GM12878 (cell line): ENCODE measurements at regions not wholly inside any gene's neighbourhood (a gene's known extent, or its start where the extent isn't known, plus 50 kb on each side); places are given as distances from the start of the nearest gene placed in this dataset.

Source experiments
- CBFB ChIP-seq: IDR thresholded peaks from 2 replicates; pipeline ENCODE4 v1.6.1; 2016; ENCODE audit warnings: antibody characterized with exemption, low read depth
- CTCF ChIP-seq, 3 experiments: IDR thresholded peaks in 2 of 3; conservative IDR thresholded peaks in 1 of 3; 2 replicates each; pipeline ENCODE4 v1.5.1; 2011; ENCODE audit warnings: low read depth in 3 of 3, low read length in 3 of 3, mild to moderate bottlenecking in 3 of 3, control low read depth in 2 of 3, moderate library complexity in 2 of 3, inconsistent platforms in 1 of 3, mixed read lengths in 1 of 3; ENCODE audit not compliant: control insufficient read depth in 2 of 3, insufficient read depth in 1 of 3; ENCODE audit errors: extremely low read depth in 1 of 3
- EZH2 ChIP-seq: IDR thresholded peaks from 2 replicates; pipeline ENCODE4 v1.6.1; 2012; ENCODE audit warnings: low read depth, mild to moderate bottlenecking, control low read depth, inconsistent platforms, low read length, borderline replicate concordance; ENCODE audit not compliant: control insufficient read depth
- GABPA ChIP-seq: IDR thresholded peaks from 2 replicates; pipeline ENCODE4 v1.6.1; 2014; ENCODE audit warnings: antibody characterized with exemption, low read depth, mild to moderate bottlenecking, inconsistent platforms
- NRF1 ChIP-seq: conservative IDR thresholded peaks from 2 replicates; pipeline ENCODE4 v1.6.1; 2011; ENCODE audit warnings: mild to moderate bottlenecking, low read depth, low read length, improper control_type of control experiment
- TF ChIP-seq, protein P1 (sequence below): fragments of 450-650 bp; IDR thresholded peaks from 2 replicates; pipeline ENCODE4 v1.6.1; 2017; ENCODE audit warnings: mild to moderate bottlenecking
- TF ChIP-seq, protein P2 (sequence below): IDR thresholded peaks from 2 replicates; pipeline ENCODE4 v1.6.1; 2011; ENCODE audit warnings: low read depth, mild to moderate bottlenecking, low read length, moderate library complexity, borderline replicate concordance; ENCODE audit errors: extremely low read depth

DNA sequence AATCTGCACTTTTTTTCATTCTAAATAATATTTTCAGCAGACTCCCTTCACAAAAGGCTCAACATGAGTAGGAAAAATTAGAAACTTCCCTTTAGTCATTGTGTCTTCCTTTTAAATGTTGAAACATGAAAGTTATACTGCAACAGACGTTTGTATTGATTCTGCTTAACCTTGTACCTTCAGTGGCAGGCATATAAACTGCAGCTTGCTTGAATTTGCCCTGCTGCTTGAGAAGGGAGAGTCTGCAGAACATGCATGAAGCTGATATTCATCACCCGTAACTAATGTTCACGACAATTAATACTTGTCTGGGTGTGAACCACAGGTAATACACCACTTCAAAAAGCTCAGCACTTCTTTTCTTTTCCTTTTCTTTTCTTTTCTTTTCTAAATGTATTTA is 294.7 kb upstream of the LRP1B start:
- TF ChIP-seq, protein P1, sequence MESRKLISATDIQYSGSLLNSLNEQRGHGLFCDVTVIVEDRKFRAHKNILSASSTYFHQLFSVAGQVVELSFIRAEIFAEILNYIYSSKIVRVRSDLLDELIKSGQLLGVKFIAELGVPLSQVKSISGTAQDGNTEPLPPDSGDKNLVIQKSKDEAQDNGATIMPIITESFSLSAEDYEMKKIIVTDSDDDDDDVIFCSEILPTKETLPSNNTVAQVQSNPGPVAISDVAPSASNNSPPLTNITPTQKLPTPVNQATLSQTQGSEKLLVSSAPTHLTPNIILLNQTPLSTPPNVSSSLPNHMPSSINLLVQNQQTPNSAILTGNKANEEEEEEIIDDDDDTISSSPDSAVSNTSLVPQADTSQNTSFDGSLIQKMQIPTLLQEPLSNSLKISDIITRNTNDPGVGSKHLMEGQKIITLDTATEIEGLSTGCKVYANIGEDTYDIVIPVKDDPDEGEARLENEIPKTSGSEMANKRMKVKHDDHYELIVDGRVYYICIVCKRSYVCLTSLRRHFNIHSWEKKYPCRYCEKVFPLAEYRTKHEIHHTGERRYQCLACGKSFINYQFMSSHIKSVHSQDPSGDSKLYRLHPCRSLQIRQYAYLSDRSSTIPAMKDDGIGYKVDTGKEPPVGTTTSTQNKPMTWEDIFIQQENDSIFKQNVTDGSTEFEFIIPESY: no peak
- TF ChIP-seq, protein P2, sequence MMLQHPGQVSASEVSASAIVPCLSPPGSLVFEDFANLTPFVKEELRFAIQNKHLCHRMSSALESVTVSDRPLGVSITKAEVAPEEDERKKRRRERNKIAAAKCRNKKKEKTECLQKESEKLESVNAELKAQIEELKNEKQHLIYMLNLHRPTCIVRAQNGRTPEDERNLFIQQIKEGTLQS: no peak
- TF ChIP-seq CTCF (IDR thresholded peaks at IDR 0.05 in 2 of 3, conservative IDR thresholded peaks at IDR 0.05 in 1 of 3; ENCODE audit: control insufficient read depth in 2 of 3, extremely low read depth in 1 of 3, insufficient read depth in 1 of 3, low read depth in 3 of 3, low read length in 3 of 3) (no peak), EZH2 (no peak), GABPA (no peak), NRF1 (no peak), CBFB (no peak)
